GM19463 (cell line): ENCODE measurements at regions not wholly inside any gene's neighbourhood (a gene's known extent, or its start where the extent isn't known, plus 50 kb on each side); places are given as distances from the start of the nearest gene placed in this dataset.

Experiments
- ATAC-seq: cut with Tn5 transposase; IDR thresholded peaks from one replicate; pipeline ENCODE4 v1.9.1; 2021; ENCODE audit warnings: mild to moderate bottlenecking, moderate library complexity; ENCODE audit not compliant: unreplicated experiment

DNA sequence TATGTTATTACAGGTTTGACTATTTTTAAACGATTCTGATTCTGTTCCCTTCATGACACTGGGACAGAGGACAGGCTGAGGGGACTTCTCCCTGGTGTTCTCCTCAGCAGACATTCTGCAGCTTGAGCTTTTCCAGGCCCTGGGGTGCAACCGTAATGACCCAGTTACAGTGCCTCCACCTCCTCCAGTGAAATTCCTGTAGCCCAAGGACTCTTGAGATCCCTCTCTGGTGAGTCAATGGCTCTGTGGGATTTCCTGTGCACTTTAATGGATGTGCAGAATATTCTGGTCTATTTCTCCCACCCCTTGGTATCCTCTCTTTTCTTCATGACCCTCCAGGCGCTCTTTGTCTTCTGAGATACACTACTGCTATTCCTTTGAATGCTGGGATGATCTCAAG lies 319.3 kb downstream of the INHBA start:
- no peak for ATAC-seq

DNA sequence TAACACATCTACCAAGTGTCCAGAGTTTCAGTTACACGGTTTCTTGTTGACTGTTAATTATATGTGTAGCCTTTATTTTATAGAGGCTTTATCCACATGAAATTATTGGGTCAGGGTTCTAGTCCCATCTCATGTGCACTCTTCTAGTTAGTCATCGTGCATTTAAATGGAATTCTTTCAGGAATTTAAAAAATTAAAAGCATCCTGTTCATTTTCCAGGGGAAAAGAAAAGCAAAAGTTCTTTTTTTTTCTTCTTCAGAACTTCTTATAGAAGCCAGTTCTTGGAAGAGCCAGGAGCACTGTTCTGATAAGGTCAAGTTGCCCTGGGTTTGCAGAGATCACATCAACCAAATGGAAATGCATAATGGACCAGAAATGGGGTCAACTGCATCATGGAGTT lies 324.7 kb downstream of the INHBA start:
- ATAC-seq: no peak

DNA sequence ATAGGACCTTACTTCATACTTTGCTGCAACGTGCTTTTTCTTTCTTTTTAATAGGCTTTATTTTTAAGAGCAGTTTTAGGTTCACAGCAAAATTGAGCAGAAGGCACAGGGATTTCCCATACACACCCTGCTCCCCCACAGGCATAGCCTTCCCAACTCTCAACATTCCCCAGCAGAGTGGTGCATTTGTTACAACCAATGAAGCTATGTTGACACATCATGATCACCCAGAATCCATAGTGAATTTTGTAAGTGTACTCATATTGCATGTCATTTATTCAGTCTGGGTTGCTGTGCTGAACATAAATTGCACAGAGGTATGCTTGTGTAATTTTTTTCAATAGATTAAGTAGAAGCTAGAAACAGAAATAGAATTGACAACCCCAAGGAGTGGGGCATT lies 327.3 kb downstream of the INHBA start:
- ATAC-seq: no peak

DNA sequence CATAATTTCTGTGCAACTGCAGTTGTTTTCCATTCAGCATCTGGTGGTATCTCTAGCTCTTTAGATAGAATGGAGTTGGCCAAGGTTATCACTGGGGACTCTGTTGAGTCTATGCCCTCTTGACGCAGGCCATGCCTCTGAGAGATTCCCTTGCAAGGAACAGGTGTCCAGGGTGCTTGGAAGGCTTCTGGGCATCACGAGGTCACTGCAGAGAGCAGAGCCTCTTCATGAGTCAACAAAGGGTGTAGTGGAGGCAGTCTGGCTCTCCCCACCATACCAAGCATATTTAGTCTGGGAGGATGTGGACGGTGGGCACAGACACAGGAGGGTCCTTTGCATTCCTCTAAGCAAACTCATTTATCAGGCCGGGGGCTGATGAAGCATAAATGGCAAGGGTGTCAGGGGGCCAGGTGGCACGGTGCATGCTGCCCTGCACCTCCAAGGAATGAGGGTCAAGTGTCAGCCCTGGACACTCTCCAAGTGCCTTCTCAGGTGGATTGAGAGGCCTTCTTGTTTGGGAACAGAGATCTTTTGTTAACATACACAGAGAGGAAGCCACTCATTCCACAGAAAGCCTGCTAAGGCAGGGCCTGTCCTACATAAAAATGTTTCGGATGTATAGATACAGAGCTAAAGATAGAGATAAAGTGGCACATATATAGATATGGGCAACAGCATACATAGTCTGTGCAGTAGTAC lies 328.6 kb downstream of the INHBA start:
- no peak for ATAC-seq

DNA sequence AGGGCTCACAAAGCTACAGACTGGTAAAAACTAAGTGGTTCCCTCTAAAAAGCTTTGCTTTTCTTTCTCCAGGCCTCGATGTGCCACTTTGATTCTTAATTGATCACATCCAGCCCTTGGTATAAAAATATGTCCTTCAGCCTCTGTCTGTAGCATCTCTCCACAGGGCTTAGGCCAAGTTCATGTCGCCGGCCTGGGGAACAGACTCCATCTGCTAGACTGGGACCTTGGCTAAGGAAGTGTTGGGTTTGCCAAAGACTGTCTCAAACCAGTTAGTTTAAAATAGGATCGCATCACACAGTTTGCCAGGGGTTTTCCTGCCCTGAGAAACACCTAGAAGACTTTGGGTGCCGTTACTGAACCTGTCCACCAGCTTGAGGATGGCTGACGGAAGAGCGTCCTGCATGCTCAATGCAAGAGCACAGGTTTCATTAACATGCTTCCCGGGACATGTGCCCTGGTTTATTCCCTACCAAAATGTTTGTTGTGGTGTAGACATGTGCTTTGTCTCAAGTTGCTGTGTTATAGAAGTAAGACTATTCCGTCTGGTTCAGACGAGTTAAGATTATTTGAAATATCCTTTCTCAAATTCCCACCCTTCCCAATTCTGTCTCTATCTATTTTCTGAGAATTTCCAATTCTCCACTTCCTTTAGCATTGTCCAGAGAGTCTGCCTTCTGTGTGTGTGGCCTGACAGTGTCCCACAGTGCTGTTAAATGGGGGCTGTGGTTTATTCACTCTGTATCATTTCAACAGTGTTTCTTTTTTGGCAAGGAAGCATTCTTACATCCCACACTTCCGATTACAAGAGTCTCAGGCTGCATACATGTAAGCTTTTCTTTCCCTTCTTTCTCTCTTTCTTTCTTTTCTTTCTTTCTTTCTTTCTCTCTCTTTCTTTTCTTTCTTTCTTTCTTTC lies 334.7 kb downstream of the INHBA start:
- no peak for ATAC-seq

DNA sequence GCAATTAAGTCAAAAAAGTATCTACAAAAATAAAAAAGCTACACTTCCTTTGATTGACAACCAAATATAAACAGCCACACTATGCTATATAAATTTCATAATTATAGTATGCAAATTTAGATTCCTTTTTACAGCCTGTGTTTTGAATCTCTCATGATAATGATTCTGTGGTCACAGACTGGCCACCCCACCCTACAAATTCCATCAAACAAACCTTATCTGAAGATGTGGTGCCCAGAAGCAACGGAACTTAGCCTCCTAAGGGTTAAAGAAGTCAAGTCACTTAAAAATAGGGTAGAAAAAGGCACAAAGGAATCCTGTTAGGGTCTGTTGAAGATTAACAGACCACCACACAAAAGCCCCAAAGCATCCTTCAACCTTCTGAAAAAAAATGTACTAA lies 351.8 kb downstream of the INHBA start:
- no peak for ATAC-seq

DNA sequence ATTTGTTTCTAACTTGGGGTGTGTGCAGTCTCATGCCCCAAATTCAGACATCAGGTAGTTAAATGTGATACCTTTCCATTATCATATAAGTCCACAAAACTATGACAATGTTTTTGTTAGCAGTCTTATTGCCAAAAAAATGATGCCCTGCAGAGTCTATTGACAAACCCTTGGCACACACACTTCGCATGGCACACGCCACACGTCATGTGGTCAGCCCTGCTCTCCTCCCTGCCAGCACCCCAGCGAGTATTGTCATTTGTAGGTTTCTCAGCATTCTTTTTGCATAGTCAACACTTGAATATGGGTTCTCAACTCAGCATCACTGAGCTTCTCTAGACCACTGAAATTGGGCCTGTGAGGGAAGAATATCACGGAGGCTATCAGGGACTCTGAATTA lies 356.0 kb downstream of the INHBA start:
- ATAC-seq: no peak

DNA sequence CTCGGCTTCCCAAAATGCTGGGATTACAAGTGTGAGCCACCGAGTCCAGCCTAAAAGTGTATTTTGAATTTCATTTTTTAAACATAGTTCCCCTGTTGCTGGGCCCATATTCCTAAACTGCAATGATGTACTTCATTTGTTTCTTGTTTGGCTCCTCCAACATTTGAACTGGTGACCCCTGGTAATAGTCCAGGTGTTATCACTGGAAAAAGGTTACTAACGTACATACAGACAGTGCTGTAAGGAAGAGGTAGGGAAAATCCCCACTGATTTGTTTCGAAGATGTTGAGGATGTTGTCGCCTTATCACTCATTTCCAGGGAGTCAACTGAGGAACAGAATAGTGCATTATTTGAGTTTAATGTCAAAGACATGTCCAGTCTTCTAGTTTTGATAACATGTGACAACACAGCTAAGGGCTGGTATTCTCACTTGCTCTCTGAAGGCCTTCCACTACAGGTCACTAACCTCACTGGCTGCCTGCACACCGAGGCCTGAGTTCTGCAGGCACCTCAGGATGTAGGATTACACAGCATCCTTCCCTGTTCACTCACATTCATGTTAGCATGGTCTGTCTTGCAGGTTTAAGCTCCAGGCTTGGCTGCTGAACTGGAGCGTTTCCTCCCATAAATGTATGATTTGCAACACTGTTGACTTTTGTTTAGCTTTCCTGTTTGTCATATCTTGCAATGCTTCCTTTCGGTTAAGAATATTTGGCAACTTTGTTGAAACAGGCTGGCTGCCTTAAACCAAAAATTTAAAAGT lies 362.8 kb downstream of the INHBA start:
- ATAC-seq: no peak

DNA sequence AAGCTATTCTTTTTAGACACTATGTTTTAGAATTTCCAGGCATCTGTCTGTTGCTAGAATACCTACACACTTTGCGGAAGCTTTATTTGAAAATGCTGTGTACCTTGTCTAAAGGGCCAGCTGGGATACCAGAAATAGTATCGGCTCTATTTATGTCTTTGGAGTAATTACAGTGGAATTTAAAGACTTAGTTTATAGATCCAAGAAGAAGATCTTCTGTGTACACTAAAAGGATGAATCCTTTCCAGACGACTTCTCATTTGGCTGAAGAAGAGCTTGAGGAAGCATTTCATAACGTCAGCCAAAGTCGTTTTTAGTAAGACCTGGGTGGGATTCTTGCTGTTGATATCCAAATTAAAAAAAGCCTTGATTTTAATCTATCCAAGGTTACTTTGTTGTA lies 365.9 kb downstream of the INHBA start:
- ATAC-seq: no peak

DNA sequence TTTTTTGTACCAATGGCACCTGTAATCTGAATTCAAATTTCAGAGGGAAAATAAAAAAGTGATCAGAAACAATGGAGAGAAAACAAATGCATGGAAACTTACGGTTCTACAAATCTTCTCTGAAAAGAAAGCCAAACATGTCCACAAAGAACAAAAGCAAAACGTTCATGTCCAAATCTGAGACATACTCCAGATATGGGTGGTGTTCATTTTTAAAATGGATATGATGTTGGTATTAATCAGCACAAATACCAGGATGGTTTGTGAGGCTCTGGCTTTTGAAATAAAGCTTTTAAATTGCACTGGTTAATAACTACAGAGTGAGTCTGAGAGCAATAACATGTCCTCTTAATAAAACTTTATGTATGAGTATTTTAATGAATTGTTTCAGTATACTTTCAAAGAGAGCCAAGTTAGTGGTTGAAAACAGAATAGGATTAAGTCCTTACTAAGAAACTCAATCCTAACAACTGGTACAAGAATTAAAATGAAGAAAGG lies 366.4 kb downstream of the INHBA start:
- no peak for ATAC-seq

DNA sequence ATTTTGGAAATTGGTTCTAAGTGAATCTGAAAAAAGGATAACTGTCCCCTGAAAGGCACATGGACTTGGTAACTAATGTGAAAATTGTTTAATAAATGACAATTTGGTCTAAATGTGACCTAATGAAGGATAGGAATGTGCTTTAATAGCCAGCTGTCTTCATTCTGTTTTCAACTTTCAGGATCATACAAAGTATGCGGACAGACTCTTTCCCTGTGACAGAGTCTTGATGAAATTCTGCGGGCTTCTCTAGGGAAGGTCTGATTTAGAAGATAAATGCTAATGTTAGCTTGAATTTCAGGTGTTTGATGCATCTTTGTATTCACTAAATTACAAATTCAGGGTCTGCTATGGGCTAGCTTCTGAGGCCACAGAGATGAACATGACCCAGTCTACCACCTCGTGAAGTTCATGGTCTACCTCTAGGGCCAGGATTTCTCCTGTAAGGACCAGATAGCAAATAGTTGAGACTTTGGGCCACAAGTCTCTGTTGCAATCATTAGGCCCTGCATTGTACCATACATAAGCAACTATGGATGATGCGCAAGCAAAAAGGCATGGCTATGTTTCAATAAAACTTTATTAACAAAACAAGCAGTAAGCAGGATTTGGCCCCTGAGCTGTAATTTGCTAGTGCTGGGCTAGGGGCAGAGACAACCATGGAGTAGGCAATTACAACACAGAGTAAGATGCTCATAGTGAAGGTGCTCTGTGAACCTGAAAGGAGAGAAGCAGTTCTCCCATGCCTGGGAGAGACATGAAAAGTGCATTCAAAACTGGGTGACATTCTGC lies 368.6 kb downstream of the INHBA start:
- no peak for ATAC-seq

DNA sequence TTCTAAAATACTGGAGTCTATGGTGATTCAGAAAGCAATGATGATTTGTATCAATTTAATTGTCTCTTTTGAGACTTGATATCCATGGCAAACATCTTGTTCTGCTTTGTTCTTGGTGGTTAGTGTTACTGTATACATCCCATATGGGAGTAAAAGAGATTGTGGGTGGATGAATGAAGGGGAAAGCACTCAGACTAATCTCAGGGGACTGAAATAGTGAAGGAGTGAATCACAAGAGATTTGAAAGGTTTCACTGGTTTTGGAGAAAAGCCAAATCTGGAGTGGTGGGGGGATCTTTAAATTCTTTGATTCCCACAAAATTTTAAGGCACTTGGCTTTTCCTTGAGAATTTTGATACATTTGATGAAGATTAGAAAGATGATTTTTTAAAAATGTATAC lies 369.4 kb downstream of the INHBA start:
- ATAC-seq: no peak

DNA sequence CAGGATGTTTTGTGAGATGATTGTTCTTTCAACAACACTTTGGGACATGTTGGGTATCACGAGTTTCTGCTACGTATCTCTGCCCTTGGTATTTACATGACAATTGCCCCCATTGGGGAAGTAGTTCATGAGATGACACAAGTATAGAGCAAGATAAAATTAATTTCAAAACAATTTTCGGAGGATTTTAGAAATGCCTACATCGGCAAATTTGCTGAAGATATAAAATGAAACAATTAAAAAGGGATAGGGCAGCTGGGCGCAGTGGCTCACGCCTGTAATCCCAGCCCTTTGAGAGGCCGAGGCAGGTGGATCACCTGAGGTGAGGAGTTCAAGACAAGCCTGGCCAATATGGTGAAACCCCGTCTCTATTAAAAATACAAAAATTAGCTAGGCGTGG lies 371.7 kb downstream of the INHBA start:
- ATAC-seq: no peak

DNA sequence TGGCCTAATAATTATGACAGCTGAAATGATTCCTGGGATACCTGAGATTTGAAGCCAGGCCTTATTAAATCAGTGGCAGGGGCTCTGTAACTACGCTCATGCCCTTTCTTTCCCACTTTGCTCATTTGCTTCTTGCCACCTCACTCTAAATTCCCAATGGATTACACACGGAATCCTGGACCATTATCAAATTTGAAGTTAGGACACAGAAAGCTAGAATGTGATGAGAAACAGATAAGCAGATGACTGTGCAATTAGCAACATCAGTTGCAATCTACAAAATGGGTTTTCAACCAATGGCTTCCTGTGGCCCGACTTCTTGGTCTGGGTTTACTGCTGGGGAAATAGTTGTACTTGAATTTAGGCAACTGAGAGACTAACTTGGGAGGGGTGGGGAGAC lies 374.3 kb downstream of the INHBA start:
- no peak for ATAC-seq

DNA sequence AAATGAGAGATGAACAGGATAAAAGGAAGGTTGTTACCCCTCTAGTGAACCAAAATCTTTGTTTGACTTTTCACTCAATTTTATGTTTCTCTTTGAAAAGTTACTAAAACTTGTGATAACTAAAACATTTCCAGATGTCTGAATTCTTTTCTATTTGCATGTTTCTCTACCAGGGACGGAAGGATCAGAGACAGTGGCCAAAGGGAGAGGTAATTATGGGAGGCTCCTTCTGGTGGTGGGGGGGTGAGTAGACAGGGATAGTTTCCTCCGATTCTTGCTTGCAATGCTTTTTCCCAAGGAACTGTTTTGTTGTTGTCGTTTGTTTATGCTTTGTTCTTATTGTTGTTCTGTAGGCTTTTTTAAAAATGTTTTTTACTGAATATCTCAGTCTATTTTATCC lies 374.8 kb downstream of the INHBA start:
- no peak for ATAC-seq

DNA sequence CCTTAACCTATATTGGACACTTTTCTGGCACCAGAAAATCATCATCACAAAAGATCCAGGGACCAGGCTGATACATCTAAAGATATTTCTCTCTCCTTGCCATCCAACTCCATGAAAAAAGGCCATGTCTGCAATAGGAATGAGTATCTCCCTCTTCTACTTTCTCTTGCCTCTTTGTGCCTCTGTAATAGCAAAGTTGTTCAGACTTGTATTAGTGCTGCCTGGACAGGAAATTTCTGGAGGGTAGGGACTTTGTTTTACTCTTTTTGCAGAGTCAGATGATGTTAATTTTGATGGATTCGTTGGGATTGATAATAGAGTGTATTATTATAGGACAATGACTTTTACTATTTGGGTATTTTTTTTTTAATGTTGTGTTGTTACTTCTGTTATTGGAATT lies 376.3 kb downstream of the INHBA start:
- ATAC-seq: no peak

DNA sequence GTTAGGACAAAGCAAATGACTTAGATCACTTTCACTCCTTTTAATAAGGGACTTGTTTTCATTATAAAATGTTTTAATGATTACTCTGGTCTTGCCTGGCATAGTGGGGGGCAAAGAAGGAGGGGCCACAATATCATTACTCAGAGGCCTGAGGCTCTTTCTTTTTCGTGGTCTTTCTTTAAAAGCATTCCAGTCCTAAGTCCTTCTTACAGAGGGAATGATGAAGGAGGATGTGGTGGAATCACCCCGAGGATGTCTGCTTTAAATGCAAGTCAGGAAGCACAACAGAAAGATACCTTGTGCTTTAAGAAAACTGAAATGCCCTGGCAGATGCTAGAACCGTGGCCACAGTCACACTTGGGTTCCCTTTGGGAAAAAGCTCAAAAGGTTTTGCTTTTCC lies 379.1 kb downstream of the INHBA start:
- no peak for ATAC-seq

DNA sequence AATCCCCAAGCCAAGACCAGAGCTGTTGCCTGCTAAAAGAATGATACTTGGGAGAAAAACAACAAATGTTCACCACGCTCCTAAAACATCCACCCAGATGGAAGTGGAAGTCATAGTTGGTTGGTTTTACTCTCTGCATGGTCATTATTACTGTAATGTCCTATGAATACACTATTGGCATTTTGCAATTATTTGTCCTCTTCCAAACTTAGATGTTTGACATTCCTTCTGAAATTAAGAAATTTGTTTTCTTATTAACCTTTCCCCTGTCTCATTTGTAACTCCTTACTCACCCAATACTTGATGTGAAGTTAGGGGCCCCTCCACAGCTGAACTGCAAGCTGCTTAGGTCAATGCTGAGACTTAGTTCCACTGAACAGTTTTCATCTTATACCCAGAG lies 383.3 kb downstream of the INHBA start:
- ATAC-seq: no peak

DNA sequence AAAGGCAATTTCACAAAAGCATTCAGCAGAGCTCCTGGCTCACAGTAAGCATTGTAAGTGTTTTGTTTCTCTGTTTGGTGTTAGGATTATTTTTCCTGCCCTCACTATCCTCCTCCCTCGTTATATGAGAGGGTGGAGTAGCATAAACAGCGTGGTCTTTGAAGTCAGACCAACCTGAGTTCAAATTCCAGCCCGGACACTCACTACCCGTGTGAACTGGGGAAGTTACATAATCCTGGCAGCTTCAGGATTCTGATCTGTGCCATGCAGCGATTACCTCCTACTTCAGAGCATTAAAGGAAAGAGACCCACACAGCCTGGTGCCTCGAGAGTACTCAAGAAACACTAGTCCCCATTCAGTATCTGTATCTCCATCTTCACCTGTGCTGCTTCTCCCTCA lies 386.5 kb downstream of the INHBA start:
- no peak for ATAC-seq

DNA sequence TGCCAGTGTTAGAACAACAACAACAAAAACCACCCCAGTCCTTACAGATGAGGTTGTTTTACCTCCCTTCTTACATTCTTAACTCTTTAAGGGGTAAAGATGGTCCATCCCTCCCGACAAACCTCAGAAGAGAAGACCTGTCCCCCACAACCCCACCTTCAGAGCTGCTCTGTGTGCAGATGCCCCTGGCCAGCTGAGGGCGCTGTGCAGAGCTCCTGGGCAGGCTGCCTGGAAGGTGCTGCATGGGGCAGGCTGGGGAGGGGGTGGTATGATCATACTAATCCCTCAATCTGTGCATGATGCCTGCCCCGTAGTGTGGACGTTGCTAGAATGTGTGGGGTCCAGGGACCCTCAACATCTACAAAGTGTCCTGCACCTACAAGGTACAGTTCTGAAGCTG lies 387.1 kb downstream of the INHBA start:
- ATAC-seq: no peak

DNA sequence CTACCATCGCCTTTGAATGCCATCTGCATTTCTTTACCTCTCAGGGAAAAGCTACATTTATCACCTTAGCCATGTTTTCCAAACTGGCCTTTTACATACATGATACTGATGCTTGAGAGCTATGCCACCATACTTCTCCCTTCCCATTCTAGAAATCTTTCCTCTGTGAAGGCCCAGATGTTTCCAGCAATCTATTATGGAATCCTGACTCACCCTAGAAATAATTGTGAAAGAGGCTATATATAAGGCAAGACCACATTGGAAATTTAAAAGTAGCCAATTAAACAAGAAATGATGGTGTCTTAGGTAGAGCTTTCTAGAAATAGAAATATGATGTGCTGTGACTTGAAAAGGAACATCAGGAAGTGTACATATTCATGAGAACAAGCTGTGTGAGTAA lies 389.7 kb downstream of the INHBA start:
- no peak for ATAC-seq
